ENCODE measurements at regions not wholly inside any gene's neighbourhood (a gene's known extent, or its start where the extent isn't known, plus 50 kb on each side); places are given as distances from the start of the nearest gene placed in this dataset.

- TF ChIP-seq, protein P1, sequence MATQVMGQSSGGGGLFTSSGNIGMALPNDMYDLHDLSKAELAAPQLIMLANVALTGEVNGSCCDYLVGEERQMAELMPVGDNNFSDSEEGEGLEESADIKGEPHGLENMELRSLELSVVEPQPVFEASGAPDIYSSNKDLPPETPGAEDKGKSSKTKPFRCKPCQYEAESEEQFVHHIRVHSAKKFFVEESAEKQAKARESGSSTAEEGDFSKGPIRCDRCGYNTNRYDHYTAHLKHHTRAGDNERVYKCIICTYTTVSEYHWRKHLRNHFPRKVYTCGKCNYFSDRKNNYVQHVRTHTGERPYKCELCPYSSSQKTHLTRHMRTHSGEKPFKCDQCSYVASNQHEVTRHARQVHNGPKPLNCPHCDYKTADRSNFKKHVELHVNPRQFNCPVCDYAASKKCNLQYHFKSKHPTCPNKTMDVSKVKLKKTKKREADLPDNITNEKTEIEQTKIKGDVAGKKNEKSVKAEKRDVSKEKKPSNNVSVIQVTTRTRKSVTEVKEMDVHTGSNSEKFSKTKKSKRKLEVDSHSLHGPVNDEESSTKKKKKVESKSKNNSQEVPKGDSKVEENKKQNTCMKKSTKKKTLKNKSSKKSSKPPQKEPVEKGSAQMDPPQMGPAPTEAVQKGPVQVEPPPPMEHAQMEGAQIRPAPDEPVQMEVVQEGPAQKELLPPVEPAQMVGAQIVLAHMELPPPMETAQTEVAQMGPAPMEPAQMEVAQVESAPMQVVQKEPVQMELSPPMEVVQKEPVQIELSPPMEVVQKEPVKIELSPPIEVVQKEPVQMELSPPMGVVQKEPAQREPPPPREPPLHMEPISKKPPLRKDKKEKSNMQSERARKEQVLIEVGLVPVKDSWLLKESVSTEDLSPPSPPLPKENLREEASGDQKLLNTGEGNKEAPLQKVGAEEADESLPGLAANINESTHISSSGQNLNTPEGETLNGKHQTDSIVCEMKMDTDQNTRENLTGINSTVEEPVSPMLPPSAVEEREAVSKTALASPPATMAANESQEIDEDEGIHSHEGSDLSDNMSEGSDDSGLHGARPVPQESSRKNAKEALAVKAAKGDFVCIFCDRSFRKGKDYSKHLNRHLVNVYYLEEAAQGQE (IDR thresholded peaks at IDR 0.05; ENCODE audit: insufficient replicate concordance, low read depth), result no peak
- no peak for TF ChIP-seq POLR2AphosphoS5 (IDR thresholded peaks at IDR 0.05; ENCODE audit: low read depth)
- TF ChIP-seq GABPA (IDR thresholded peaks at IDR 0.05; ENCODE audit: low read depth), result no peak
- no peak for TF ChIP-seq SPI1 (IDR thresholded peaks at IDR 0.05; ENCODE audit: borderline replicate concordance, low read depth)
- TF ChIP-seq CTCF (IDR thresholded peaks at IDR 0.05; ENCODE audit: insufficient read depth, low read length), result no peak
- Histone ChIP-seq H3K27ac (replicated peaks) (no peak overlapping the region), H3K4me3 (replicated peaks; ENCODE audit: insufficient read depth, low read length) (no peak overlapping the region), H3K27me3 (ENCODE audit: insufficient read depth, poor library complexity, severe bottlenecking) (no peaks in the 10 kb centered on the region)
- DNase-seq (ENCODE audit: low read depth in 1 of 2, low spot score in 1 of 2), result no peak
Observed at GRCh38 chr1:69414574-69414973, 153.1 kb upstream of the LRRC7 start.

DNA sequence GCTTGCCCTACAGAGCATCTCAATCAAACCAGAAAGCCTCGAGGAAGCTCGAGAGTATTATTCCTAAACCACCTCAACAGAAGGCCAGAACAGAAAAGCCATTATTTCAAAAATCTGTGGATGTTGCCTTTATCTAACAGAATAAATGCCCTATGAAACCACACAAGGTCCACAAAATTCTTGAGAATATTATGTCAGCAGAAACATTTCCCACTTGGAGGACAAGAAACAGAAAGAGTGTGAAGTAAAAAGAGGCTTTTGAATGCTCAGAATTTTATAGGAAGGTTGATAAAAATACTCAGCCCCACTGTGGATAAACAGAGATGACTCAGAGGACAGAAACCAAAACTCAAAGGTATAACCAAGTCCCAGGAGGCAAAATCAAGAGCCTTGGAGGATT lies 146.4 kb upstream of the LRRC7 start:
- Histone ChIP-seq H3K4me3 (replicated peaks; ENCODE audit: insufficient read depth, low read length) (no peak overlapping the region), H3K27me3 (ENCODE audit: insufficient read depth, poor library complexity, severe bottlenecking) (no peaks in the 10 kb centered on the region), H3K27ac (replicated peaks) (no peak overlapping the region)
- no peak for TF ChIP-seq SPI1 (IDR thresholded peaks at IDR 0.05; ENCODE audit: borderline replicate concordance, low read depth)
- TF ChIP-seq GABPA (IDR thresholded peaks at IDR 0.05; ENCODE audit: low read depth), result no peak
- TF ChIP-seq, protein P1 (IDR thresholded peaks at IDR 0.05; ENCODE audit: insufficient replicate concordance, low read depth), result no peak
- no peak for TF ChIP-seq CTCF (IDR thresholded peaks at IDR 0.05; ENCODE audit: insufficient read depth, low read length)
- no peak for TF ChIP-seq POLR2AphosphoS5 (IDR thresholded peaks at IDR 0.05; ENCODE audit: low read depth)
- DNase-seq (ENCODE audit: low read depth in 1 of 2, low spot score in 1 of 2), result no peak

- H3K27me3 ChIP-seq (ENCODE audit: insufficient read depth, poor library complexity, severe bottlenecking), result no peaks in the 10 kb centered on the region
- no peak overlapping the region for H3K27ac ChIP-seq (replicated peaks)
- TF ChIP-seq POLR2AphosphoS5 (IDR thresholded peaks at IDR 0.05; ENCODE audit: low read depth), result no peak
- DNase-seq (ENCODE audit: low read depth in 1 of 2, low spot score in 1 of 2), result no peak
- no peak overlapping the region for H3K4me3 ChIP-seq (replicated peaks; ENCODE audit: insufficient read depth, low read length)
Observed at GRCh38 chr1:69425871-69426270, 141.9 kb upstream of the LRRC7 start.

- Histone ChIP-seq H3K27me3 (ENCODE audit: insufficient read depth, poor library complexity, severe bottlenecking) (no peaks in the 10 kb centered on the region), H3K4me3 (replicated peaks; ENCODE audit: insufficient read depth, low read length) (no peak overlapping the region), H3K27ac (replicated peaks) (no peak overlapping the region)
- TF ChIP-seq, protein P1 (IDR thresholded peaks at IDR 0.05; ENCODE audit: insufficient replicate concordance, low read depth), result no peak
- TF ChIP-seq POLR2AphosphoS5 (IDR thresholded peaks at IDR 0.05; ENCODE audit: low read depth), result no peak
- TF ChIP-seq SPI1 (IDR thresholded peaks at IDR 0.05; ENCODE audit: borderline replicate concordance, low read depth), result no peak
- no peak for TF ChIP-seq GABPA (IDR thresholded peaks at IDR 0.05; ENCODE audit: low read depth)
- TF ChIP-seq CTCF (IDR thresholded peaks at IDR 0.05; ENCODE audit: insufficient read depth, low read length), result no peak
- no peak for DNase-seq (ENCODE audit: low read depth in 1 of 2, low spot score in 1 of 2)
Observed at GRCh38 chr1:69426401-69426800, 141.3 kb upstream of the LRRC7 start.

Data from HL-60 (cell line).